Ovary (tissue), 3 donors: ENCODE measurements at regions not wholly inside any gene's neighbourhood (a gene's known extent, or its start where the extent isn't known, plus 50 kb on each side); places are given as distances from the start of the nearest gene placed in this dataset.

Source experiments
- EP300 ChIP-seq: sonication (generic); formaldehyde crosslinking; IDR thresholded peaks from one replicate; pipeline ENCODE4 v1.6.1; 2017; ENCODE audit warnings: antibody characterized with exemption
- POLR2A ChIP-seq: fragments of 450-650 bp; IDR thresholded peaks from one replicate; pipeline ENCODE4 v1.6.1; 2017; ENCODE audit warnings: antibody characterized with exemption, mild to moderate bottlenecking, moderate library complexity
- TF ChIP-seq, protein P1 (sequence below), 3 donors: fragments of 450-650 bp in 2 of 3; fragments of 200-600 bp in 1 of 3; IDR thresholded peaks; one replicate each; pipeline versions ENCODE4 v1.5.1 to v1.8.0; 2016 to 2022; ENCODE audit warnings: antibody characterized with exemption in 3 of 3, mild to moderate bottlenecking in 1 of 3
- donor health status: DM: no; HTN: no; CAD: no.

DNA sequence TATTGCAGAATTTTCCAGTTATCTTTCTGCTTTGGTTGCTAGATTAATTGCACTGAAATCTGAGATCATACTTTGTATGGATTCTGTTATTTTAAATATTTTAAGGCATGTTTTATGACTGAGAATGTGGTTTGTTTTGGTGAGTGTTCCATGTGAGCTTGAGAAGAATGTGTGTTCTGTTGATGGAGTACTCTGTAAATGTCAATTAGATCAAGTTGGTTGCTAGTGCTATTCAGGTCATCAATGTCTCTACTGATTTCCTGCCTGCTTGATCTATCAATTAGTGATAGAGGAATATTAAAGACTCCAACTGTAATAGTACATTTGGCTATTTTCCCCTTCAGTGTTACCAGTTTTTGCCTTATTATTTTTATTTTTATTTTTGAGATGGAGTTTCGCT is 64.3 kb upstream of the SHANK2 start:
- TF ChIP-seq, protein P1, sequence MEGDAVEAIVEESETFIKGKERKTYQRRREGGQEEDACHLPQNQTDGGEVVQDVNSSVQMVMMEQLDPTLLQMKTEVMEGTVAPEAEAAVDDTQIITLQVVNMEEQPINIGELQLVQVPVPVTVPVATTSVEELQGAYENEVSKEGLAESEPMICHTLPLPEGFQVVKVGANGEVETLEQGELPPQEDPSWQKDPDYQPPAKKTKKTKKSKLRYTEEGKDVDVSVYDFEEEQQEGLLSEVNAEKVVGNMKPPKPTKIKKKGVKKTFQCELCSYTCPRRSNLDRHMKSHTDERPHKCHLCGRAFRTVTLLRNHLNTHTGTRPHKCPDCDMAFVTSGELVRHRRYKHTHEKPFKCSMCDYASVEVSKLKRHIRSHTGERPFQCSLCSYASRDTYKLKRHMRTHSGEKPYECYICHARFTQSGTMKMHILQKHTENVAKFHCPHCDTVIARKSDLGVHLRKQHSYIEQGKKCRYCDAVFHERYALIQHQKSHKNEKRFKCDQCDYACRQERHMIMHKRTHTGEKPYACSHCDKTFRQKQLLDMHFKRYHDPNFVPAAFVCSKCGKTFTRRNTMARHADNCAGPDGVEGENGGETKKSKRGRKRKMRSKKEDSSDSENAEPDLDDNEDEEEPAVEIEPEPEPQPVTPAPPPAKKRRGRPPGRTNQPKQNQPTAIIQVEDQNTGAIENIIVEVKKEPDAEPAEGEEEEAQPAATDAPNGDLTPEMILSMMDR (IDR thresholded peaks at IDR 0.05): no peak
- TF ChIP-seq POLR2A: no peak
- TF ChIP-seq EP300: no peak
